ENCODE measurements at regions not wholly inside any gene's neighbourhood (a gene's known extent, or its start where the extent isn't known, plus 50 kb on each side); places are given as distances from the start of the nearest gene placed in this dataset.

- no peak for TF ChIP-seq CTCF (conservative IDR thresholded peaks at IDR 0.05; ENCODE audit: low read depth, low read length)
- TF ChIP-seq POLR2A (IDR thresholded peaks at IDR 0.05; ENCODE audit: low read depth, low read length): no peak
- no peak for TF ChIP-seq RAD21 (IDR thresholded peaks at IDR 0.05; ENCODE audit: low read length)
- no peak for TF ChIP-seq MAFK (IDR thresholded peaks at IDR 0.05; ENCODE audit: low read depth, low read length)
These were observed 839.1 kb downstream of the SH3BGRL start for GRCh38 chrX:82041034-82041433.
